ENCODE measurements at regions not wholly inside any gene's neighbourhood (a gene's known extent, or its start where the extent isn't known, plus 50 kb on each side); places are given as distances from the start of the nearest gene placed in this dataset.

GRCh38 chr22:49555526-49555925, 272.1 kb downstream of the BRD1 start:
- no peak overlapping the region for H3K27ac ChIP-seq (ENCODE audit: low read depth, low read length)
- H3K27me3 ChIP-seq (ENCODE audit: control insufficient read depth, low read length) = no peaks in the 10 kb centered on the region
- no peaks in the 10 kb centered on the region; the same call in 1 of the 2 replicates for H4K20me1 ChIP-seq (ENCODE audit: control insufficient read depth, insufficient read depth, low read depth, low read length)
- H3K4me3 ChIP-seq (ENCODE audit: low read length) = no peak overlapping the region
- H3K9me2 ChIP-seq (replicated peaks; ENCODE audit: control insufficient read depth, low read length) = no peaks in the 10 kb centered on the region
- no peaks in the 10 kb centered on the region for H3K9me3 ChIP-seq (ENCODE audit: control insufficient read depth, insufficient read depth, low read length)
- H3K36me3 ChIP-seq (ENCODE audit: control insufficient read depth, low read length) = no peaks in the 10 kb centered on the region
- TF ChIP-seq, protein P1, sequence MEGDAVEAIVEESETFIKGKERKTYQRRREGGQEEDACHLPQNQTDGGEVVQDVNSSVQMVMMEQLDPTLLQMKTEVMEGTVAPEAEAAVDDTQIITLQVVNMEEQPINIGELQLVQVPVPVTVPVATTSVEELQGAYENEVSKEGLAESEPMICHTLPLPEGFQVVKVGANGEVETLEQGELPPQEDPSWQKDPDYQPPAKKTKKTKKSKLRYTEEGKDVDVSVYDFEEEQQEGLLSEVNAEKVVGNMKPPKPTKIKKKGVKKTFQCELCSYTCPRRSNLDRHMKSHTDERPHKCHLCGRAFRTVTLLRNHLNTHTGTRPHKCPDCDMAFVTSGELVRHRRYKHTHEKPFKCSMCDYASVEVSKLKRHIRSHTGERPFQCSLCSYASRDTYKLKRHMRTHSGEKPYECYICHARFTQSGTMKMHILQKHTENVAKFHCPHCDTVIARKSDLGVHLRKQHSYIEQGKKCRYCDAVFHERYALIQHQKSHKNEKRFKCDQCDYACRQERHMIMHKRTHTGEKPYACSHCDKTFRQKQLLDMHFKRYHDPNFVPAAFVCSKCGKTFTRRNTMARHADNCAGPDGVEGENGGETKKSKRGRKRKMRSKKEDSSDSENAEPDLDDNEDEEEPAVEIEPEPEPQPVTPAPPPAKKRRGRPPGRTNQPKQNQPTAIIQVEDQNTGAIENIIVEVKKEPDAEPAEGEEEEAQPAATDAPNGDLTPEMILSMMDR (IDR thresholded peaks at IDR 0.05; ENCODE audit: low read depth, low read length, poor library complexity, severe bottlenecking) = no peak
- no peak for TF ChIP-seq EZH2phosphoT487 (IDR thresholded peaks at IDR 0.05; ENCODE audit: borderline replicate concordance, low read length)
- no peaks in the 10 kb centered on the region for H3K79me2 ChIP-seq (ENCODE audit: control insufficient read depth, low read length)
- H3K4me1 ChIP-seq (ENCODE audit: control insufficient read depth, low read length) = no peaks in the 10 kb centered on the region
- H3K4me2 ChIP-seq (ENCODE audit: low read length) = no peak overlapping the region
- H3F3A ChIP-seq (ENCODE audit: control insufficient read depth, insufficient read depth) = no peaks in the 10 kb centered on the region

DNA sequence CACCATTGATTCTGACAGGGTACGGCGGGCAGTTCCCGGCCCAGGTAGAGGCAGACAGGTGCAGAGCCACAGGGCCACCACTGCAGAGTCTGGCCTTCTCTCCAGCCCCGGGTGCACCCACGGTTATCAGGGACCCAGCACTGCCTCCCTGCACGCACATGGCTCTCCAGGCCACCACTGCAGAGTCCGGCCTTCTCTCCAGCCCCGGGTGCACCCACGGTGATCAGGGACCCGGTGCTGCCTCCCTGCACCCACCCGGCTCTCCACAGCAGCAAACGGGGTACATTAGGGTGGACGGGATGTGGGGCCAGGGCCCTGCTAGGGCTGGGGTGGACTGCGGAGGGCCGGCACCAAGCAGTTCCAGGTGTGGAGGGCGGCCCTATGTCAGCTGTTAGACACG, 272.9 kb downstream of the BRD1 start:
- Histone ChIP-seq H3K27ac (ENCODE audit: low read depth, low read length) (no peak overlapping the region), H3K4me1 (ENCODE audit: control insufficient read depth, low read length) (no peaks in the 10 kb centered on the region), H3K4me3 (ENCODE audit: low read length) (no peak overlapping the region), H3K9me3 (ENCODE audit: control insufficient read depth, insufficient read depth, low read length) (no peaks in the 10 kb centered on the region), H4K20me1 (ENCODE audit: control insufficient read depth, insufficient read depth, low read depth, low read length) (no peaks in the 10 kb centered on the region; the same call in 1 of the 2 replicates), H3K9me2 (replicated peaks; ENCODE audit: control insufficient read depth, low read length) (no peaks in the 10 kb centered on the region), H3K79me2 (ENCODE audit: control insufficient read depth, low read length) (no peaks in the 10 kb centered on the region), H3F3A (ENCODE audit: control insufficient read depth, insufficient read depth) (no peaks in the 10 kb centered on the region), H3K36me3 (ENCODE audit: control insufficient read depth, low read length) (no peaks in the 10 kb centered on the region), H3K27me3 (ENCODE audit: control insufficient read depth, low read length) (no peaks in the 10 kb centered on the region), H3K4me2 (ENCODE audit: low read length) (no peak overlapping the region)
- TF ChIP-seq, protein P1 (IDR thresholded peaks at IDR 0.05; ENCODE audit: low read depth, low read length, poor library complexity, severe bottlenecking) = no peak
- no peak for TF ChIP-seq EZH2phosphoT487 (IDR thresholded peaks at IDR 0.05; ENCODE audit: borderline replicate concordance, low read length)

GRCh38 chr22:49554296-49554625, 273.4 kb downstream of the BRD1 start:
- Histone ChIP-seq H4K20me1 (ENCODE audit: control insufficient read depth, insufficient read depth, low read depth, low read length) (no peaks in the 10 kb centered on the region; the same call in 1 of the 2 replicates), H3K27me3 (ENCODE audit: control insufficient read depth, low read length) (no peaks in the 10 kb centered on the region), H3K9me2 (replicated peaks; ENCODE audit: control insufficient read depth, low read length) (no peaks in the 10 kb centered on the region), H3K27ac (ENCODE audit: low read depth, low read length) (no peak overlapping the region), H3K9me3 (ENCODE audit: control insufficient read depth, insufficient read depth, low read length) (no peaks in the 10 kb centered on the region), H3K4me3 (ENCODE audit: low read length) (no peak overlapping the region), H3K36me3 (ENCODE audit: control insufficient read depth, low read length) (no peaks in the 10 kb centered on the region), H3F3A (ENCODE audit: control insufficient read depth, insufficient read depth) (no peaks in the 10 kb centered on the region), H3K4me1 (ENCODE audit: control insufficient read depth, low read length) (no peaks in the 10 kb centered on the region), H3K79me2 (ENCODE audit: control insufficient read depth, low read length) (no peaks in the 10 kb centered on the region), H3K4me2 (ENCODE audit: low read length) (no peak overlapping the region)
- no peak for TF ChIP-seq EZH2phosphoT487 (IDR thresholded peaks at IDR 0.05; ENCODE audit: borderline replicate concordance, low read length)
- TF ChIP-seq, protein P1 (IDR thresholded peaks at IDR 0.05; ENCODE audit: low read depth, low read length, poor library complexity, severe bottlenecking) = no peak
